K562 (cell line): ENCODE measurements at regions not wholly inside any gene's neighbourhood (a gene's known extent, or its start where the extent isn't known, plus 50 kb on each side); places are given as distances from the start of the nearest gene placed in this dataset.

Experiments
- ATAC-seq: fragments of 200-7000 bp; cut with Tn5 transposase; 3 replicates; pipeline ENCODE4 v1.9.1; 2020; ENCODE audit warnings: moderate library complexity
- BruUV-seq: library from RNA; stranded (reverse); fragments of 400-500 nt; replicated peaks from 2 replicates; lab custom pipeline; 2021; lab: Mats Ljungman, UMichigan
- CTCF ChIA-PET: fragments of 300-600 bp; formaldehyde crosslinking; extraction: SDS; loops from one replicate; lab custom pipeline; 2021; ENCODE audit warnings: low intra/inter-chr PET ratio; lab: Yijun Ruan, JAX
- POLR2A ChIA-PET: fragments of 300-600, 350-650 bp; sonication (Branson Sonifier 250); formaldehyde crosslinking; extraction: SDS; loops from one replicate; lab custom pipeline; 2021; ENCODE audit warnings: antibody characterized with exemption, inconsistent platforms; lab: Yijun Ruan, JAX
- DNase-seq, 4 experiments: peaks; one replicate each; pipeline versions ENCODE4 v3.0.0 to v3.0.0-alpha.2; 2011 to 2018; ENCODE audit warnings: low spot score in 3 of 4, mixed read lengths in 3 of 4; ENCODE audit errors: extremely low read depth in 1 of 4
- FAIRE-seq: peaks from 2 replicates; lab custom pipeline; 2011; peaks lifted over from hg19 to GRCh38; lab: Jason Lieb, UNC
- H2AFZ ChIP-seq: 2 replicates; pipeline ENCODE4 v1.6.0; 2011; ENCODE audit warnings: low read depth, low read length, control low read depth, inconsistent platforms
- H3K27ac ChIP-seq: fragments of 200-600 bp; 3 replicates; pipeline ENCODE4 v1.8.0; 2011; ENCODE audit warnings: low read depth, mild to moderate bottlenecking, control low read depth, inconsistent platforms, low read length, moderate library complexity, mixed read lengths; ENCODE audit errors: extremely low read depth
- H3K27me3 ChIP-seq, 2 experiments: fragments of 300-600 bp in 1 of 2; 2 replicates in 1 of 2; 3 replicates in 1 of 2; pipeline versions ENCODE4 v1.6.0 to v1.8.0; 2011; ENCODE audit warnings: inconsistent platforms in 2 of 2, low read length in 2 of 2, mild to moderate bottlenecking in 1 of 2, mixed read lengths in 1 of 2, moderate library complexity in 1 of 2; ENCODE audit not compliant: control insufficient read depth in 2 of 2, insufficient read depth in 2 of 2
- H3K36me3 ChIP-seq: fragments of 300-600 bp; 3 replicates; pipeline ENCODE4 v1.8.0; 2011; ENCODE audit warnings: mild to moderate bottlenecking, low read length, inconsistent platforms; ENCODE audit not compliant: control insufficient read depth, insufficient read depth
- H3K4me1 ChIP-seq, 2 experiments: fragments of 200-600 bp in 1 of 2; replicated peaks in 1 of 2; 2 replicates in 1 of 2; 3 replicates in 1 of 2; pipeline versions ENCODE4 v1.5.1 to v1.8.0; 2011; ENCODE audit warnings: inconsistent platforms in 2 of 2, low read length in 2 of 2, mild to moderate bottlenecking in 1 of 2, mixed read lengths in 1 of 2, moderate library complexity in 1 of 2; ENCODE audit not compliant: control insufficient read depth in 2 of 2, insufficient read depth in 2 of 2
- H3K4me2 ChIP-seq: 2 replicates; pipeline ENCODE4 v1.6.1; 2011; ENCODE audit warnings: low read length, control low read depth, inconsistent platforms, mixed read lengths; ENCODE audit not compliant: insufficient read depth
- H3K4me3 ChIP-seq: fragments of 200-600 bp; sonication (generic), shearing (Covaris generic); 2 replicates; pipeline ENCODE4 v1.5.1; 2016; ENCODE audit warnings: control low read depth, inconsistent platforms
- H3K79me2 ChIP-seq: fragments of 200-600 bp; 3 replicates; pipeline ENCODE4 v1.8.0; 2011; ENCODE audit warnings: low read length, inconsistent platforms; ENCODE audit not compliant: control insufficient read depth, insufficient read depth
- H3K9ac ChIP-seq, 2 experiments: 2 replicates each; pipeline versions ENCODE4 v1.6.0 to v1.6.1; 2011; ENCODE audit warnings: low read depth in 2 of 2, low read length in 2 of 2, control low read depth in 1 of 2, inconsistent platforms in 1 of 2, mild to moderate bottlenecking in 1 of 2, mixed read lengths in 1 of 2; ENCODE audit not compliant: insufficient read depth in 1 of 2
- H3K9me1 ChIP-seq: one replicate; pipeline ENCODE4 v1.6.0; 2011; ENCODE audit warnings: inconsistent platforms, mild to moderate bottlenecking, low read length, moderate library complexity; ENCODE audit not compliant: control insufficient read depth, insufficient read depth
- H3K9me3 ChIP-seq: replicated peaks from 2 replicates; pipeline ENCODE4 v1.5.1; 2011; ENCODE audit warnings: low read depth, low read length, inconsistent platforms; ENCODE audit not compliant: control insufficient read depth, insufficient read depth
- H4K20me1 ChIP-seq: replicated peaks from 2 replicates; pipeline ENCODE4 v1.6.1; 2011; ENCODE audit warnings: low read length, inconsistent platforms, mixed read lengths; ENCODE audit not compliant: control insufficient read depth, insufficient read depth
- HMG20B ChIP-seq: fragments of 250-450 bp; sonication (Bioruptor Pico); IDR thresholded peaks from 2 replicates; pipeline ENCODE4 v1.5.0; 2021; ENCODE audit warnings: mild to moderate bottlenecking
- HNRNPH1 ChIP-seq: fragments of 200-400 bp; formaldehyde crosslinking; optimal IDR thresholded peaks from 2 replicates; pipeline ENCODE3; 2017; ENCODE audit warnings: low read depth, mild to moderate bottlenecking, low read length, moderate library complexity
- IRF2 ChIP-seq: sonication (generic); formaldehyde crosslinking; IDR thresholded peaks from 2 replicates; pipeline ENCODE4 v1.8.1; 2022; ENCODE audit warnings: mild to moderate bottlenecking, missing genetic modification reagents
- MAFK ChIP-seq: IDR thresholded peaks from 2 replicates; pipeline ENCODE4 v1.6.1; 2011; ENCODE audit warnings: low read length, improper control_type of control experiment
- NCOA4 ChIP-seq: fragments of 450-650 bp; IDR thresholded peaks from 2 replicates; pipeline ENCODE4 v1.6.1; 2018; ENCODE audit warnings: mild to moderate bottlenecking; ENCODE audit not compliant: partially characterized antibody
- POU5F1 ChIP-seq: fragments of 150-350 bp; IDR thresholded peaks from 2 replicates; pipeline ENCODE4 v1.6.1; 2014; ENCODE audit warnings: borderline replicate concordance, low read length, low read depth, mild to moderate bottlenecking; ENCODE audit not compliant: partially characterized antibody
- RBM17 ChIP-seq: fragments of 200-400 bp; formaldehyde crosslinking; IDR thresholded peaks from 2 replicates; pipeline ENCODE4 v1.6.1; 2017; ENCODE audit warnings: low read depth, mild to moderate bottlenecking, low read length, borderline replicate concordance
- SMAD3 ChIP-seq: fragments of 450-650 bp; formaldehyde crosslinking; conservative IDR thresholded peaks from 2 replicates; pipeline ENCODE4 v1.4.0; 2020; ENCODE audit warnings: mild to moderate bottlenecking
- STAG1 ChIP-seq: sonication (generic); formaldehyde crosslinking; IDR thresholded peaks from 2 replicates; pipeline ENCODE4 v1.5.0; 2020; ENCODE audit warnings: missing genetic modification reagents, borderline replicate concordance
- TCF15 ChIP-seq: fragments of 250-450 bp; sonication (Bioruptor Pico); IDR thresholded peaks from 2 replicates; pipeline ENCODE4 v1.8.0; 2022; ENCODE audit warnings: moderate library complexity, mild to moderate bottlenecking, inconsistent platforms
- XRCC3 ChIP-seq: fragments of 450-650 bp; IDR thresholded peaks from 2 replicates; pipeline ENCODE4 v1.6.1; 2017; ENCODE audit warnings: mild to moderate bottlenecking, moderate library complexity
- ZNF24 ChIP-seq: fragments of 450-650 bp; IDR thresholded peaks from 2 replicates; pipeline ENCODE4 v1.6.1; 2016
- ZNF436 ChIP-seq: fragments of 250-450, 450-650 bp; sonication (Bioruptor Pico); formaldehyde crosslinking; IDR thresholded peaks from 2 replicates; pipeline ENCODE4 v1.7.0; 2020; ENCODE audit warnings: mild to moderate bottlenecking
- ZNF518B ChIP-seq: fragments of 250-450 bp; sonication (Bioruptor Pico); IDR thresholded peaks from 2 replicates; pipeline ENCODE4 v1.5.0; 2021; ENCODE audit warnings: mild to moderate bottlenecking, moderate library complexity
- WGBS: fragments of 100-300 bp; shearing (Covaris generic); methylation state at CpG from one replicate; pipeline ENCODE4 v1.1.6; 2016; ENCODE audit warnings: low coverage, mixed read lengths; ENCODE audit not compliant: insufficient coverage; ENCODE audit errors: missing lambda C conversion rate; 5-methylcytosine and 5-hydroxymethylcytosine counted together
- in situ Hi-C: fragments of 300-500 bp; cut with MboI; formaldehyde crosslinking; loops from 4 replicates; pipeline ENCODE4 v1.15.0; 2018; ENCODE audit warnings: inconsistent platforms, mixed read lengths
- intact Hi-C: fragments of 100-400 bp; cut with micrococcal nuclease; formaldehyde crosslinking; loops from 2 replicates; pipeline ENCODE4 v1.14.2; 2022
- TF ChIP-seq, protein P1 (sequence below): fragments of 250-450 bp; sonication (Bioruptor Pico); IDR thresholded peaks from 2 replicates; pipeline ENCODE4 v1.5.0; 2021
- TF ChIP-seq, protein P2 (sequence below): fragments of 250-450 bp; sonication (Bioruptor Pico); IDR thresholded peaks from 2 replicates; pipeline ENCODE4 v1.5.0; 2020; ENCODE audit warnings: mild to moderate bottlenecking, borderline replicate concordance

GRCh38 chr9:91006046-91006445 is 204.4 kb downstream of the SYK start:
- Histone ChIP-seq H3K27me3 (peaks cover 0 to 13% of the 10 kb centered on the region in 2 experiments; a peak in 2 of 5 replicates), H3K4me1 (no peaks in the 10 kb centered on the region; a peak in 1 of 5 replicates), H3K4me2 (no peak overlapping the region), H3K9me3 (no peaks in the 10 kb centered on the region), H4K20me1 (no peaks in the 10 kb centered on the region), H3K9me1 (no peaks in the 10 kb centered on the region), H3K36me3 (no peaks in the 10 kb centered on the region), H3K27ac (no peak overlapping the region), H2AFZ (no peak overlapping the region), H3K9ac (no peak overlapping the region), H3K79me2 (no peaks in the 10 kb centered on the region), H3K4me3 (no peak overlapping the region)
- WGBS = 0% methylated on average over 3 of the region's 3 CpGs
- no peak for DNase-seq
- TF ChIP-seq TCF15 (no peak), ZNF24 (no peak), MAFK (no peak), IRF2 (no peak), ZNF436 (CRISPR knock-in tag) (no peak), NCOA4 (no peak), XRCC3 (no peak), STAG1 (no peak), HMG20B (CRISPR knock-in tag) (no peak), ZNF518B (CRISPR knock-in tag) (no peak), HNRNPH1 (no peak), RBM17 (no peak), POU5F1 (no peak), SMAD3 (no peak)
- TF ChIP-seq, protein P1, sequence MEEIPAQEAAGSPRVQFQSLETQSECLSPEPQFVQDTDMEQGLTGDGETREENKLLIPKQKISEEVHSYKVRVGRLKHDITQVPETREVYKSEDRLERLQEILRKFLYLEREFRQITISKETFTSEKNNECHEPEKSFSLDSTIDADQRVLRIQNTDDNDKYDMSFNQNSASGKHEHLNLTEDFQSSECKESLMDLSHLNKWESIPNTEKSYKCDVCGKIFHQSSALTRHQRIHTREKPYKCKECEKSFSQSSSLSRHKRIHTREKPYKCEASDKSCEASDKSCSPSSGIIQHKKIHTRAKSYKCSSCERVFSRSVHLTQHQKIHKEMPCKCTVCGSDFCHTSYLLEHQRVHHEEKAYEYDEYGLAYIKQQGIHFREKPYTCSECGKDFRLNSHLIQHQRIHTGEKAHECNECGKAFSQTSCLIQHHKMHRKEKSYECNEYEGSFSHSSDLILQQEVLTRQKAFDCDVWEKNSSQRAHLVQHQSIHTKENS (CRISPR knock-in tag) = no peak
- TF ChIP-seq, protein P2, sequence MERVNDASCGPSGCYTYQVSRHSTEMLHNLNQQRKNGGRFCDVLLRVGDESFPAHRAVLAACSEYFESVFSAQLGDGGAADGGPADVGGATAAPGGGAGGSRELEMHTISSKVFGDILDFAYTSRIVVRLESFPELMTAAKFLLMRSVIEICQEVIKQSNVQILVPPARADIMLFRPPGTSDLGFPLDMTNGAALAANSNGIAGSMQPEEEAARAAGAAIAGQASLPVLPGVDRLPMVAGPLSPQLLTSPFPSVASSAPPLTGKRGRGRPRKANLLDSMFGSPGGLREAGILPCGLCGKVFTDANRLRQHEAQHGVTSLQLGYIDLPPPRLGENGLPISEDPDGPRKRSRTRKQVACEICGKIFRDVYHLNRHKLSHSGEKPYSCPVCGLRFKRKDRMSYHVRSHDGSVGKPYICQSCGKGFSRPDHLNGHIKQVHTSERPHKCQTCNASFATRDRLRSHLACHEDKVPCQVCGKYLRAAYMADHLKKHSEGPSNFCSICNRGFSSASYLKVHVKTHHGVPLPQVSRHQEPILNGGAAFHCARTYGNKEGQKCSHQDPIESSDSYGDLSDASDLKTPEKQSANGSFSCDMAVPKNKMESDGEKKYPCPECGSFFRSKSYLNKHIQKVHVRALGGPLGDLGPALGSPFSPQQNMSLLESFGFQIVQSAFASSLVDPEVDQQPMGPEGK = no peak
- POLR2A ChIA-PET = no interaction called here
- intact Hi-C loops = no loop called here
- BruUV-seq = no TSS peak
- in situ Hi-C loops = no loop called here
- CTCF ChIA-PET = no interaction called here
- no peak for ATAC-seq
- FAIRE-seq = no peak
